GM18507 (cell line): ENCODE measurements at regions not wholly inside any gene's neighbourhood (a gene's known extent, or its start where the extent isn't known, plus 50 kb on each side); places are given as distances from the start of the nearest gene placed in this dataset.

Experiments used
- DNase-seq: peaks from one replicate; pipeline ENCODE4 v3.0.0; 2011; ENCODE audit warnings: low read depth; ENCODE audit not compliant: insufficient read length; ENCODE audit errors: extremely low spot score
- FAIRE-seq: peaks from 2 replicates; lab custom pipeline; 2011; peaks lifted over from hg19 to GRCh38; lab: Jason Lieb, UNC

- no peak for FAIRE-seq
- DNase-seq, result no peak
These were observed 307.2 kb upstream of the MYOCD start for GRCh38 chr17:12358477-12358876.

- FAIRE-seq (no peak), DNase-seq (no peak)
These were observed 302.7 kb upstream of the MYOCD start for GRCh38 chr17:12362853-12363455.

DNA sequence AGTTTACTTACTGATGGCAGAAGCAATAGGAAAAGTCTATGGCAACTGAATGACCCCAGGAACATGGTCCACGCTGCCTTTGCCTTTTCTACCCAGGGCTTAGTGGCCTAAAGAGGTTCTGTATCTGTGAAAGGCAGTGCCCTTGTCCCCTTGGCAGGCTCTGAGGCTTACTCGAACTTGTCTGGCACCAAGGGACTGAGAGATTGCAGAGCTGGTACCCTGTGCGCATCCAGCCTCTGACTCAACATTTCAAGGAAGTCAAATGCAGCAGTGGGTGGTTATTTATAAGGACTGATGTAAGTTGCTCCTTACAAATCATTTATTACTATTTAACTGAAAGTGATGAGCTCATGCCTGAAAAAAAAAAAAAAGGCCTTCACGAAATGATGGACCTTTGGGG, 299.9 kb upstream of the MYOCD start:
- DNase-seq (no peak), FAIRE-seq (no peak)

GRCh38 chr17:12369065-12369464, 296.6 kb upstream of the MYOCD start:
- FAIRE-seq, result no peak
- DNase-seq, result no peak

- DNase-seq (no peak), FAIRE-seq (no peak)
These were observed 289.4 kb upstream of the MYOCD start for GRCh38 chr17:12376276-12376675.

DNA sequence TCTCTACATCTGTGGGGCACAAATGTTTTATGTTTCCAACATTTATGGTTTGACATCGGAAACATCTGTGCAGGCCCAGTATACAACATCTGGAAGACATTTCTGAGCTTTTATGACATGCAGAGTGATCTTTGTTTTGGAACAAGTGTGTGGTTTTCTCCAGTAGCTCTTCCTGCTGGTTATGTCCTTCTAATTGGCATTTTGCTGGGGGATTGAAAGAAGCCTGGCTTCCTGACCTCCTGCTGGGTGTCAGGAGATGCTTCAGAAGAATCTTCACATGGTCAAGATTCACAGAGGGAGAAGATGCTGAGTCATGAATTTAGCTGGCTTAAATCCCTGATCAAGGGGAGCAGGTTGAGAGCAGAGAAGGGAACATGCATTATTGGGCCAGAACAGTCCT, 279.5 kb upstream of the MYOCD start:
- FAIRE-seq (no peak), DNase-seq (no peak)

DNA sequence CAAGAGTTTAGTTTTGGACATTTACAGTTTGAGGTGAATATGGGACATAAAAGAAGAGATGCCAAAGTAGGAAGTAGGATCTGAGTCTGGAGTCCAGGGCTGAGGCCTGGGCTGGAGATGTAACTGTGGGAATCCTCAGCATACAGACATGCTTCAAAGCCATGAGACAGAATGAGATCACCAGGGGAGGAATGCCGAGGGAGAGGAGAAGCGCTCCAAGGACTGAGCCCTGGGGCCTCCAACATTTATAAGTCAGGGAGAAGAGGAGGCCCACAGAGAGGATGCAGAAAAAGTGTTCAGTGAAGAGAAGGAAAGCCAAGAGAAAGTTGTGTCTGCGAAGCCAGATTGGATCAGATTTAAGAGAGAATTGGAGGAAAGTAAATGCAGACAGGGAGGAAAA, 277.5 kb upstream of the MYOCD start:
- DNase-seq (no peak), FAIRE-seq (no peak)

DNA sequence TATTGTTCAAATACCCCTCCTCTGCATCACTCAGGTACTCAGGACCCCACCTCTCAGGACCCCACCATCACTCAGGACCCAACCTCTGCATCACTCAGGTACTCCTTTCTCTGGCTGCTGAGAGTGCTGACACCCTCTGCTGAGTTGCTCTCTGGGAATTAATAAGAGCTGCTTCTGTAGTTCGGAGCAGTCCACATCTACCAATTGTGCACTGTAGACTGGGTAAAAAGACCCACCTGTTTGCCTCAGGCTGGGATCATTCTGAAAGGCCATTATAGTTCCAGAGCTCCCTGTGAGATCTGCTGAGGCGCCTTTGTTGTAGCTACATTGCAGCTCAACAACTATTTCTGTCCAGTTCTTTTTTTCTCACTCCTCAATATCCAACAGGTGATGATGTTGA, 276.3 kb upstream of the MYOCD start:
- FAIRE-seq (no peak), DNase-seq (no peak)

GRCh38 chr17:12390631-12391030, 275.1 kb upstream of the MYOCD start:
- DNase-seq, result no peak
- FAIRE-seq, result no peak

GRCh38 chr17:12391468-12391867, 274.2 kb upstream of the MYOCD start:
- DNase-seq (no peak), FAIRE-seq (no peak)

- no peak for DNase-seq
- peak; percentile 26 for FAIRE-seq
These were observed 269.8 kb upstream of the MYOCD start for GRCh38 chr17:12395733-12396354.

- FAIRE-seq (no peak), DNase-seq (no peak)
These were observed 267.1 kb upstream of the MYOCD start for GRCh38 chr17:12398441-12399051.

DNA sequence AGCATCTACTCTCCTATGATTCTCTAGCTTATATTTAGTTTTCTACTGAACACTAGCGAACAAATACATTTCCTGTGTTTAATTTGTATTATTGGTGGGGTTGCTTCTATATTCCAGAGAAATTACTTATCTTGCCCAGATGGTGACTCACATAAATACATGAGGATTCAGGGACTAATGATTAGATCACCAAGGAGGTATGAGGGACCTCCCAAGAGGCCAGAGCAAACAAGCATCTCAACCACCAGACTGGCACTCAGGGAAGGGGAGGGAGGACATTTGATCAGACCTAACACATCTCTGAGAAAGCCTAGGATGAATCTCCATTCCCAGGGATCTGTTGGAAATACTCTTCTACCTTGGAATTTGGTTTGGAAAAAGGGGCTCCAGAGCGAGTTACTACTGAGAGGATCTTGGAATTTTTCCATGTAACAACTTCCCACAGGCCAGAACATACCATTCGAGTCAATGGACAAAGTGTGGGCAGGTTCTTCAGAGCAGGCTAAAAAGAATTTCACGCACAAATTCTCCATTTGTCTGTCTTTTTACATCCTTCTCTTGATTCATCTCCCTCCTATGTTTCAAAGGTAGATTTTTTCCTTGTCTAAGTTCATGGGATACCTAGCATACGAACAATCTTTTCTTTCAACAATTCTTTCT, 262.6 kb upstream of the MYOCD start:
- no peak for DNase-seq
- no peak for FAIRE-seq

DNA sequence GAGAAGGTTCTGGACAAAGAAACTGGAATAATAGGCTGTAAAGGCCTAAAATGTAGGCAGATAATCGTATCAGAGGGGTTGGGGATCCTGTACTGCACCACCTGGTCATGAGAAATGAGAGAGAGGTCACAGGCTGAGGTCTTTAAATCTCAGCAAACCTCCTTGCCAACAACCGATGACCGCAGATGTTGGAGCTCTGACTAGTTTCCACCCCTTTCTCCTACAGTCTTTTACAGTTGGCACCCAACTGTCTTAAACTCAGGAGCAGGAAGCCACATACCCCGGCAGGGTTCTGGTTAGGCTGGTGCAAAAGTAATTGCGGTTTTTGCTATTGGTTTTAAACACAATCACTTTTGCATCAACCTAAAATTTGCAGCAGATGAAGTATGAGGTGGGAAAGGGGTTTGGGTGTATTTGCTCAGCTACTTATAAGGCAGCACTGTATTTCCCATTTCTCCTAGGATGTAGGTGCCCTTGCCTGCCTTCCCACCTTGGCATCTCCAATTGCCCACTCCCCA, 261.8 kb upstream of the MYOCD start:
- FAIRE-seq (no peak), DNase-seq (no peak)

DNA sequence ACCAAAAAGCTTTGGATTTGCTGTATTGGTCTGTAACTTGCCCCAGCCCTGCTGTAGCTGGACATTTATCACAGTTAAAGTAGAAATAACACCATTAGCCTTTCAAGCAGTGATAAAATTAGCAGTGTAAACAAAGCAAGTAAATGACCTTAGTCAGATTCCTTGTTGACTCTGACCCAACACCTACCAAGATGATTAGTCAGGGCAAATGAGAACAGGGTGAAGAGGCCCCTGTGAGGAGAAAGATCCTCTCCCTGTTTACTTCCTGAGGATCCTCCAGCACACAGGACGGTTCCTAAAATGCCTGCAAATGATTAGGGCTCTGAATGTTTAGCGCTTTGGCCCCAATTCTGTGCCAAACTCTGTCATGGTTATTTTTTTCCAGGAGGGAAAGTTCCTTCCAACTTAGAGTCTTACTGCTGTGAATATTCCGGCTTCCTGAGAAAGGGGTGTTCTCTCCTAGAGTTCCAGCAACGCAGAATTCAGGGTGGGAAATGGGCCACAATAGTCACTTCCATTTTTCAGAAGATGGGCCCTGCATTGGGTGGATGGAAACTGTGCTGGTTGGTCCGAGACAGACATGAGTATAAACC, 259.0 kb upstream of the MYOCD start:
- DNase-seq, result no peak
- no peak for FAIRE-seq

DNA sequence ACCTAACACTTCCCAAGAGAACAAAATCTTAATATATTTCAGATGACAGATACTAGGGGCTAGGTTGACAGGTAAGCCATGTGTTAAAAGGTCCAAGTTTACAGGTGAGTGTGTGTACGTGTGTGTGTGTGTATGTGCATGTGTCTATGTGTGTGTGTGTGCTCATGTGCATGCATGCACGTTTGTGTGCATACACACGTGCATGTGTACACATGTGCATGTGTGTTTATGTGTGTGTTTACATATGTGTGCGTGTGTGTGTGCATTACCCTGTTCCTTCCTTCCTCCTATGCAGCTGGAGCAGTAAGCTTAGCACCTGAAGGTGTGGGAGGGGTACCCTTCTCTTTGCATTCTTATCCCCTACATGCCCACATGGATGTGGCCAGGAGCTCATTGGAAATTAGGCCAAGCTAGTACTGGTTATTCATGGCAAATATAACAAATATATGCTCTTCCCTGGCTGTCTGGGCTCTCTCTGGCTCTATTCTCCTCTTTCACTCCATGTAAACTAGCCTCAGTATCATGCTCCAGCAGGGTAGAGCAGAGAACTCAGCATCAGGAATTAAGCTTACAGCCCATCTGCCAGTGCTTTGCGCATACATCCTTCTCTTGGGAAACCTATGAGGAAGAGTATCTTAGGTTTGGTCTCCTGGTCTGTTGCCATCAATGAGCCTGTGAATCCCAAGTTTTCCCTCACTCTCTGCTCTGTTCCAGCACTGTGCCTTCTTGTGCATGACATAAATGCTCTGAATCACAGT, 258.0 kb upstream of the MYOCD start:
- DNase-seq (no peak), FAIRE-seq (no peak)

DNA sequence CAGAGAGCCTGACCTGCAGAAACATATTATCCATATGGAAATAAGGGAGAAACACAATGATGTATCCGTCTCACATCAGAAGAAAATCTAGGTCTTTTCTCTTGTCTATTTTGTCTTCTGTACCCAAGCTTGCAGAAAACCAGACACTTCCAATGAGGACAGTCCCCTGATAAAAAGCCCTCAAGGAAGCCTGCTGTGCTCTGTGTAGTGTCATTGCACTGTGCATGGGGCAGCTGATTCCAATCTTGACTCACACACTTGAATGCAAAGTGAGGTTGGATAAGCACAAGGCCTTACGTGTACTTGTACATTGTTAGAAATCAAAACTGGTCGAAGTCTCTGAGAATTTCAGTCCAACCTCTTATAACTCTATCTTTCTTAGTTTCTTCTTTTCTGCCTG, 256.6 kb upstream of the MYOCD start:
- FAIRE-seq (no peak), DNase-seq (no peak)

GRCh38 chr17:12410717-12411116, 255.0 kb upstream of the MYOCD start:
- FAIRE-seq, result no peak
- DNase-seq, result no peak

DNA sequence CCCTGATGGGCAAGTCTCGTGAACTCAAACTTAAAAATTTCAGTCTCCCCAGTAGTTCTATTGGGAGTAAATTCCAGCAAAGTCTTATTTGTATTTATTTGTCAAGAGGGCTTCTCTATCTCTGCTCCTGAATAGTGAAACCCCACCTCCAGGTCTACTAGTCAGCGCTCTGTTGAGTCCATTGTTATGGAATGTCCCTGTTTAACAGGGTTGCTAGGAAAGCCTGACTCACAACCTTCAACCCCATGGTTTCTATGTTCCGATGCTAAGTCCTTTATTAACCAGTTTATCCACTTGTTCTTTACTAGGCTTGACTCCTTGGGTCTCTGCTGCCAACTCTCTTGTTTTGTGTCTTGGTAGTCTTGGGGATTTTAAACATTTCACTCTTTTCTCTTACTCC, 250.7 kb upstream of the MYOCD start:
- FAIRE-seq, result no peak
- DNase-seq, result no peak

GRCh38 chr17:12421077-12421476, 244.6 kb upstream of the MYOCD start:
- DNase-seq (no peak), FAIRE-seq (no peak)
